ENCODE measurements at regions not wholly inside any gene's neighbourhood (a gene's known extent, or its start where the extent isn't known, plus 50 kb on each side); places are given as distances from the start of the nearest gene placed in this dataset.
A peak's percentile ranks its signal among the peaks of the same experiment; 100 is the strongest.

DNA sequence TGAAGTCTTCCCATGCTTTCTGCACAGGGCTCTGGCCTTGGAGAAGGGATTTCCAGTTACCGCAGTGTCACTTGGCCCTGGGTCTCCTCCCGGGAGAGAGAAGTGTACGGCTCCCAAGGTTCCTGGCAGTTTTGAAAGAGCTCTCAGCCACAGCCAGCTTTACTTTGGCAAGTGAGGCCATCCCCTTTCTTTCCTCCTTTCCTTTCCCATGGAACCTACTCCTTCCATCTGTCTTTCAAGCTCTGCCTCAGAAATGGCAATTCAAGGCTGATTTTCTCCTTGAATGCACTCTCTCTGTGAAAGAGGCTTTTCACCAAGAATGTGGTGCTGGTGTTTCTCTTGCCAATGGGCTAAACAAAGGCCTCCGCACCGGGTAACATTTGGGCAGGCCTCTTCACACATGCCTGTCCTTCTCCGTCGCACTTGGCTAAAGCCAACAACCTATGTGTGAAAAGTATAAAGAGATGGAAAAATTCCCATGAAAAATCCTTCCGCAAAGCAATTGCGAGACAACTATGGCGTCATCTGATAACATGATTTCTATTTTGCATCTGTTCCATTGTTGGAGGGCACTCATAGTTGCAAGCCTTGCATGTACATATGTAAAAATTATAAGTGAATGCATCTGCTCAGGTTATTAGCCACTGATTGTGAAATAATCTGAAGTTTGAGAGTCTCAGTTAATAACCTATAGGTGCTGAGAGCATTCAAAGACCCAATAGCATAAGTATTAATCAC, 125.4 kb downstream of the PFKFB3 start:
- no peak overlapping the region for H3K4me3 ChIP-seq
- 89% methylated on average over 10 of the region's 10 CpGs for WGBS, 2 donors
- ATAC-seq (ENCODE audit: low FRiP score in 2 of 2) (no peak), DNase-seq (no peak)
- H3K27me3 ChIP-seq, result no peaks in the 10 kb centered on the region
- H3K4me1 ChIP-seq, result no peaks in the 10 kb centered on the region
- no peaks in the 10 kb centered on the region for H3K36me3 ChIP-seq
- H3K9me3 ChIP-seq, result no peaks in the 10 kb centered on the region
- no peak overlapping the region for H3K27ac ChIP-seq
- TF ChIP-seq POLR2A (IDR thresholded peaks at IDR 0.05) (no peak), EP300 (IDR thresholded peaks at IDR 0.05) (no peak), POLR2AphosphoS5 (IDR thresholded peaks at IDR 0.05) (no peak)
- TF ChIP-seq, protein P1, sequence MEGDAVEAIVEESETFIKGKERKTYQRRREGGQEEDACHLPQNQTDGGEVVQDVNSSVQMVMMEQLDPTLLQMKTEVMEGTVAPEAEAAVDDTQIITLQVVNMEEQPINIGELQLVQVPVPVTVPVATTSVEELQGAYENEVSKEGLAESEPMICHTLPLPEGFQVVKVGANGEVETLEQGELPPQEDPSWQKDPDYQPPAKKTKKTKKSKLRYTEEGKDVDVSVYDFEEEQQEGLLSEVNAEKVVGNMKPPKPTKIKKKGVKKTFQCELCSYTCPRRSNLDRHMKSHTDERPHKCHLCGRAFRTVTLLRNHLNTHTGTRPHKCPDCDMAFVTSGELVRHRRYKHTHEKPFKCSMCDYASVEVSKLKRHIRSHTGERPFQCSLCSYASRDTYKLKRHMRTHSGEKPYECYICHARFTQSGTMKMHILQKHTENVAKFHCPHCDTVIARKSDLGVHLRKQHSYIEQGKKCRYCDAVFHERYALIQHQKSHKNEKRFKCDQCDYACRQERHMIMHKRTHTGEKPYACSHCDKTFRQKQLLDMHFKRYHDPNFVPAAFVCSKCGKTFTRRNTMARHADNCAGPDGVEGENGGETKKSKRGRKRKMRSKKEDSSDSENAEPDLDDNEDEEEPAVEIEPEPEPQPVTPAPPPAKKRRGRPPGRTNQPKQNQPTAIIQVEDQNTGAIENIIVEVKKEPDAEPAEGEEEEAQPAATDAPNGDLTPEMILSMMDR (IDR thresholded peaks at IDR 0.05), result no peak

DNA sequence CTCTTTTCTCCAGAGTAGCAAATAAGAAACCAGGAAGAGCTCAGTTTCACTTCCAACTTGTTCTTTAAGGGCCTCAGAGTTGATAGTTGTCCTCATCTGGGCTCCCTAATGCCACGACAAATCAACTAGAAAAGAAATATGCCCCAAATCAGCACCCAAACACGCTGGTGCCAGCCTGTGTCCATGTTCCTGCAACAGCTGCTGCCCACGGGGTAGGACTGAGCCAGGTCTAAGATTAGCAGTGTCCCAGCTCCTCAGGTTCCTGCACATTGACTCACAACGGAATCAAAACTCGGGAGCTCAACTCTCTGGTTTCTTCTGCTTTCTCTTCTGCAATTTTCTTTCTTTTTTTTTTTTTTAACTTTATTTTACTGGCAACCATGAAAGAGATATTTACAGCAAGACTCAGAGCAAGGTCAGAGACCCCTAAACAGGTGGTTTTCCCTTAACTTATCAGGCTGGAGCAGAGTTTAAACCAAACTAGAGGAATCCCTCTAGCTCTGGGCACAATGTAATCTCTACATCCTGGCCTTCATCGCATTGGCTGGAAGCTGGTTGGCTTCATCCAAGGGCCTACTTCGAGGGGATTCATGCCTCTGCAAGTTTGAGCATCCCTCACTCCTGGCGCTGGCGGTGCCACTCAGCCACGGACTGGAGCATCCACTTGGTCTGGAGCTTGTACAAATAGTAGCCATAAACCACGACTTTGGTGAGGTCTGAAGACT, 126.1 kb downstream of the PFKFB3 start:
- DNase-seq, result peak in 1 of 2 donors; percentile 27
- H3K4me1 ChIP-seq, result no peaks in the 10 kb centered on the region
- TF ChIP-seq POLR2A (IDR thresholded peaks at IDR 0.05) (no peak), POLR2AphosphoS5 (IDR thresholded peaks at IDR 0.05) (no peak), EP300 (IDR thresholded peaks at IDR 0.05) (no peak)
- TF ChIP-seq, protein P1 (IDR thresholded peaks at IDR 0.05), result no peak
- no peaks in the 10 kb centered on the region for H3K36me3 ChIP-seq
- H3K4me3 ChIP-seq, result no peak overlapping the region
- ATAC-seq (ENCODE audit: low FRiP score in 2 of 2), result peak in 1 of 2 donors; percentile 45
- H3K27ac ChIP-seq, result no peak overlapping the region
- no peaks in the 10 kb centered on the region for H3K9me3 ChIP-seq
- no peaks in the 10 kb centered on the region for H3K27me3 ChIP-seq
- WGBS, 2 donors, result 64 to 84% methylated on average over 9 to 11 of the region's 11 CpGs

DNA sequence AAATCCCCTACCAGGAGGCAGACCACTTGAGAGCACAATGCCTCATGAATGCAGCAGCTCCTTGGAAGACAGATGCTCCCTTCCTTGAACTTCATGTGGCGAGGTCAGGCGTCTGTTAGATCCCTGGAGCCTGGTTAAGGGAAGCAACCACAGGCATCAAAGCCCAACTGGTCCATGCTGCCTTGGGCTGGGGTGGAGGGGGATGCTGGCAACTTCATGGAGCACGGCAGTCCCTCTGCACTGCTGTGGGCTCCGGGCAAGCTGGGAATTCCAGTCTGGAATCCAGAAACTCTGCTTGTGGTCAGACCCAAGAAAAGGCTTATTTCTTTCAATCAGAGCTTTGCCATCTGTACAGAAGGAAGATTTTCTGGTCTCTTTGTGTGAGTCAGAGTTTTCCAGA, 130.4 kb downstream of the PFKFB3 start:
- Histone ChIP-seq H3K4me1 (no peaks in the 10 kb centered on the region), H3K27ac (no peak overlapping the region), H3K27me3 (no peaks in the 10 kb centered on the region), H3K36me3 (no peaks in the 10 kb centered on the region), H3K9me3 (no peaks in the 10 kb centered on the region), H3K4me3 (no peak overlapping the region)
- 93 to 100% methylated on average over 2 to 4 of the region's 4 CpGs for WGBS, 2 donors
- TF ChIP-seq POLR2AphosphoS5 (IDR thresholded peaks at IDR 0.05) (no peak), POLR2A (IDR thresholded peaks at IDR 0.05) (no peak), EP300 (IDR thresholded peaks at IDR 0.05) (no peak)
- TF ChIP-seq, protein P1 (IDR thresholded peaks at IDR 0.05), result no peak
- ATAC-seq (ENCODE audit: low FRiP score in 2 of 2) (no peak), DNase-seq (no peak)

DNA sequence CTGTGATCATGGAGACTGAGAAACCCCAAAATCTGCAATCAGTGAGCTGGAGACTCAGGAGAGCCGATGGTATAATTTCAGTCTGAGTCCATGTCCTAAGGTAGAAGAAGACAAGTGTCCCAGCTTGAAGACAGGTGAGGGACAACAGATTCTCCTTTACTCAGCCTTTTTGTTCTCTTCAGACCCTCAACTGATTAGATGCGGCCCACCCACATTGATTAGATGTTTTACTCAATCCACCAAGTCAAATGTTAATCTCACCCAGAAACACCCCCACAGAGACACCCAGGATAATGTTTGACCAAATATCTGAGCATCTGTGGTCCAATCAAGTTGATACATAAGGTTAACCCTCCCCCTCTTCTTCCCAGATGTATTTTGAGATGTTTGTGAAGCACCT, 131.2 kb downstream of the PFKFB3 start:
- H3K4me1 ChIP-seq, result no peaks in the 10 kb centered on the region
- TF ChIP-seq, protein P1 (IDR thresholded peaks at IDR 0.05), result no peak
- TF ChIP-seq POLR2AphosphoS5 (IDR thresholded peaks at IDR 0.05) (no peak), POLR2A (IDR thresholded peaks at IDR 0.05) (no peak), EP300 (IDR thresholded peaks at IDR 0.05) (no peak)
- DNase-seq (no peak), ATAC-seq (ENCODE audit: low FRiP score in 2 of 2) (no peak)
- no peak overlapping the region for H3K27ac ChIP-seq
- no peaks in the 10 kb centered on the region for H3K9me3 ChIP-seq
- 96 to 100% methylated on average over 2 of the region's 2 CpGs for WGBS, 2 donors
- no peaks in the 10 kb centered on the region for H3K36me3 ChIP-seq
- no peaks in the 10 kb centered on the region for H3K27me3 ChIP-seq
- no peak overlapping the region for H3K4me3 ChIP-seq
